ENCODE measurements at regions not wholly inside any gene's neighbourhood (a gene's known extent, or its start where the extent isn't known, plus 50 kb on each side); places are given as distances from the start of the nearest gene placed in this dataset.

DNA sequence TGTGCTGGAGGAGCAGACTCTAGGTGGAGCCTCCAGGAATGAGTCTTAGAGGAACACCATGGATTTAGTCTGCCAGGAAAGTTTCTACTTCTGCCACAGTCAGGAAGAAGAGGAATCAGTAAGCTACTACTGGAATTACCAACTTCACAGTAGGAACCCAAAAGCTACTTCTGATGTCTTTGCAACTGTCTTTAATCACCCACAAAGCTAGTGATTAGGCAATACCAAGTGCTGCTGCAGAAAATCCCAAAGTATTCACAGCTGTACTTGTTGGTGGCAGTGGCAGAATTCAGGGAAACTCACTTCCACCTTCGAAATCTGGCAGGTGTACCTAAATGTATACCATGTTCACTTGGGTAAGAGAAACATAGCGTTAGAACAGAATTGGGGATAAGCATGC is 264.5 kb upstream of the SORL1-AS1 start:
- no peak overlapping the region for H3K4me3 ChIP-seq (ENCODE audit: low read depth, poor library complexity, severe bottlenecking)
- TF ChIP-seq POLR2A (IDR thresholded peaks at IDR 0.05) = no peak
- TF ChIP-seq, protein P1, sequence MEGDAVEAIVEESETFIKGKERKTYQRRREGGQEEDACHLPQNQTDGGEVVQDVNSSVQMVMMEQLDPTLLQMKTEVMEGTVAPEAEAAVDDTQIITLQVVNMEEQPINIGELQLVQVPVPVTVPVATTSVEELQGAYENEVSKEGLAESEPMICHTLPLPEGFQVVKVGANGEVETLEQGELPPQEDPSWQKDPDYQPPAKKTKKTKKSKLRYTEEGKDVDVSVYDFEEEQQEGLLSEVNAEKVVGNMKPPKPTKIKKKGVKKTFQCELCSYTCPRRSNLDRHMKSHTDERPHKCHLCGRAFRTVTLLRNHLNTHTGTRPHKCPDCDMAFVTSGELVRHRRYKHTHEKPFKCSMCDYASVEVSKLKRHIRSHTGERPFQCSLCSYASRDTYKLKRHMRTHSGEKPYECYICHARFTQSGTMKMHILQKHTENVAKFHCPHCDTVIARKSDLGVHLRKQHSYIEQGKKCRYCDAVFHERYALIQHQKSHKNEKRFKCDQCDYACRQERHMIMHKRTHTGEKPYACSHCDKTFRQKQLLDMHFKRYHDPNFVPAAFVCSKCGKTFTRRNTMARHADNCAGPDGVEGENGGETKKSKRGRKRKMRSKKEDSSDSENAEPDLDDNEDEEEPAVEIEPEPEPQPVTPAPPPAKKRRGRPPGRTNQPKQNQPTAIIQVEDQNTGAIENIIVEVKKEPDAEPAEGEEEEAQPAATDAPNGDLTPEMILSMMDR (IDR thresholded peaks at IDR 0.05) = no peak
- WGBS, 2 donors = 96 to 97% methylated on average over 2 of the region's 2 CpGs
- intact Hi-C loops (cut with DNase I; ENCODE audit: low total_unique reads) = no loop called here
- DNase-seq (ENCODE audit: low spot score in 2 of 2) = no peak

DNA sequence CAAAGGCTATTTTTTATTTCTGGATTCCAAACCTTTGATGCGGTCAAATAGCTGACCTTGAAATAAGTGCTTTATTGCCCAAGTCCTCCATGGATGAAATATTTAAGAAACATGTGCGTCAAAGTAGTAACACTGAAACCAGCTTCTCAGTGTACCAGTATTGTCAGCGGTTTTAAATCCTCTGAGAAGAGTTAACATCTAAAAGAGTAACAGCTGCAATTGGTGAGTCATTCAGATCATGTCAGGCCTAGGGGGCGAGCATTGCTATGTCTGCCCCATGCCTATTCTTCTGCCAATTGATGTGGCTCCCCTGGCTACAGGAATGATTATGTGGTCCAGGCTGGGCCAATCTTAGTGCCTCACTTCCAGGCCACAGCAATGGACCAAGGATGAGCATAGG is 263.3 kb upstream of the SORL1-AS1 start:
- H3K4me3 ChIP-seq (ENCODE audit: low read depth, poor library complexity, severe bottlenecking) = no peak overlapping the region
- no peak for TF ChIP-seq POLR2A (IDR thresholded peaks at IDR 0.05)
- TF ChIP-seq, protein P1 (IDR thresholded peaks at IDR 0.05) = no peak
- intact Hi-C loops (cut with DNase I; ENCODE audit: low total_unique reads) = no loop called here
- 76 to 83% methylated on average over 4 of the region's 4 CpGs for WGBS, 2 donors
- no peak for DNase-seq (ENCODE audit: low spot score in 2 of 2)

DNA sequence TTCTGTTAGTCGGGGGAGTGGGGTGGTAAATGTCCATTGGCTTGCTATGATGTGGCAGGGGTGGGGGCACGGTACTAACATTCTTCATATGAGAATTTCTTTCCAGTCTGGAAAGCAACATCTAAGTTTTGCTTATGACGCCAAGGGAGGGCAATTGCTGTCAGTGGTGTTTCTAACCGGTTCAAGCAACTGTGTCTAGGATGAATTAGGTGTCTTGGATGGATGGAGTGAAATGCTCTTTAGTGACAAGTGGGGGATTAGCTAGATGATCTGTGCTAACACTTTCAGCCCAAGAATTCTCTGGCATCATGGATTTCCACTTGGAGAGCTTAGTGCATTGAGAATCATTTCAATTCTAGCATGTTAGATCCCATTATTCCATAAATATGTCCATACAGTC is 262.6 kb upstream of the SORL1-AS1 start:
- intact Hi-C loops (cut with DNase I; ENCODE audit: low total_unique reads) = no loop called here
- DNase-seq (ENCODE audit: low spot score in 2 of 2) = no peak
- TF ChIP-seq, protein P1 (IDR thresholded peaks at IDR 0.05) = no peak
- no peak for TF ChIP-seq POLR2A (IDR thresholded peaks at IDR 0.05)
- 78 to 88% methylated on average over 4 of the region's 4 CpGs for WGBS, 2 donors
- H3K4me3 ChIP-seq (ENCODE audit: low read depth, poor library complexity, severe bottlenecking) = no peak overlapping the region

DNA sequence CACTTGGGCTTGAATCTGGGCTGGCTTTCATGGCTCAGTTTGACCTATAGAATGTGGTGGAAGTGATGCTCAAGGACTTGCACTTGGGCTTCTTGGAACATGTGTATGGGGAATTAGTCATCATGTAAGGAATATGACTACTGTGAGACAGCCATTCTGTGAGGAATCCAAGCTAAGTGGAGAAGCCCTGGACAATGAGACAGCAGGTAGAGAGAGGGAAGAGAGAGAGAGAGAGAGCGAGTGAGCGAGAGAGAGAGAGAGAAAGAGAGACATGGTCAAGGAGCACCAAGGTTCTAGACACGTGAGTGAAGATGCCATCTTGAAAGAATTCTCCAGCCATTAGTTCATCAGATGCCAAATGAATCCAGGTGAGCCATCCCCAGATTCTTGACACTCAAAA is 261.6 kb upstream of the SORL1-AS1 start:
- 88 to 96% methylated on average over 3 of the region's 3 CpGs for WGBS, 2 donors
- TF ChIP-seq, protein P1 (IDR thresholded peaks at IDR 0.05) = no peak
- TF ChIP-seq POLR2A (IDR thresholded peaks at IDR 0.05) = no peak
- intact Hi-C loops (cut with DNase I; ENCODE audit: low total_unique reads) = no loop called here
- no peak for DNase-seq (ENCODE audit: low spot score in 2 of 2)
- H3K4me3 ChIP-seq (ENCODE audit: low read depth, poor library complexity, severe bottlenecking) = no peak overlapping the region

DNA sequence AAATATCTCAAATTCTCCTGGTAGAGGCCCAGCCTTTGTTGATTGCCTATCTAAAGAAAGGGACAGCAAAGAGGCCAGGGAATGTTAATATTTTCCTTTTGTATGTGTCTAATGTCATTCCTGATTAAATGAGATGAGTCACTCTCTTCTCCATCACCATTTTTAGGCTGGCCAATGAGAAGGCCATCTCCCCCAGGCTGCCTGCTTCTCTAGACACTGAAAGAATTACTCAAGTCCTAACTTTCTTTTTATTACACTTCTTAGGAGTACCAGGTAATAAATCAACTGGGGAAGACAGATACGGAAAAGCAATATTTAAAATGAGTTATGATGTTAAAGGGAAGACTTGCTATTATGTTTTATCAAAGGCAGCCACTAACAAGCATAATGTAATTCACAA is 259.2 kb upstream of the SORL1-AS1 start:
- no peak overlapping the region for H3K4me3 ChIP-seq (ENCODE audit: low read depth, poor library complexity, severe bottlenecking)
- 70 to 89% methylated on average over 1 of the region's 1 CpG for WGBS, 2 donors
- no peak for TF ChIP-seq POLR2A (IDR thresholded peaks at IDR 0.05)
- TF ChIP-seq, protein P1 (IDR thresholded peaks at IDR 0.05) = no peak
- intact Hi-C loops (cut with DNase I; ENCODE audit: low total_unique reads) = no loop called here
- DNase-seq (ENCODE audit: low spot score in 2 of 2) = no peak

DNA sequence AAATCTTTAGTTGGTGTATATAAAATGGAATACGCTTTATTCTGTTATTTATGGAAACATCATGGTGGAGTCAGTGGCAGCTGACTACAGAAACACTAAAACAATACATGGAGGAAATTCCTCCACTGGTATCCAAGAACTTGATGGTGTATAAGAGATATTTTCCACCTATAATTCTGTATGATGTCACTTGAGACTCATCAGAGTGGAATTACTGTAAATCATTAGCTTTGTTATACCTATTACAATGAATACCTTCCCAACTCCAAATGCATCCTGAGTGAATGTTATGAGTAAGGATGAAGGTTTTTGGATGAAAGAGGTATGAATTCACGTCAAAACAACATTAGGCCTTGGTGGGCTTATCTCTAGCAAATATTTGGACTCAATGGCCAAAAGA is 258.5 kb upstream of the SORL1-AS1 start:
- no peak for TF ChIP-seq POLR2A (IDR thresholded peaks at IDR 0.05)
- TF ChIP-seq, protein P1 (IDR thresholded peaks at IDR 0.05) = no peak
- no peak for DNase-seq (ENCODE audit: low spot score in 2 of 2)
- WGBS, 2 donors = 88 to 92% methylated on average over 2 of the region's 2 CpGs
- intact Hi-C loops (cut with DNase I; ENCODE audit: low total_unique reads) = no loop called here
- H3K4me3 ChIP-seq (ENCODE audit: low read depth, poor library complexity, severe bottlenecking) = no peak overlapping the region

Data from lower leg skin (tissue), 4 donors.